ENCODE measurements at regions not wholly inside any gene's neighbourhood (a gene's known extent, or its start where the extent isn't known, plus 50 kb on each side); places are given as distances from the start of the nearest gene placed in this dataset.

DNA sequence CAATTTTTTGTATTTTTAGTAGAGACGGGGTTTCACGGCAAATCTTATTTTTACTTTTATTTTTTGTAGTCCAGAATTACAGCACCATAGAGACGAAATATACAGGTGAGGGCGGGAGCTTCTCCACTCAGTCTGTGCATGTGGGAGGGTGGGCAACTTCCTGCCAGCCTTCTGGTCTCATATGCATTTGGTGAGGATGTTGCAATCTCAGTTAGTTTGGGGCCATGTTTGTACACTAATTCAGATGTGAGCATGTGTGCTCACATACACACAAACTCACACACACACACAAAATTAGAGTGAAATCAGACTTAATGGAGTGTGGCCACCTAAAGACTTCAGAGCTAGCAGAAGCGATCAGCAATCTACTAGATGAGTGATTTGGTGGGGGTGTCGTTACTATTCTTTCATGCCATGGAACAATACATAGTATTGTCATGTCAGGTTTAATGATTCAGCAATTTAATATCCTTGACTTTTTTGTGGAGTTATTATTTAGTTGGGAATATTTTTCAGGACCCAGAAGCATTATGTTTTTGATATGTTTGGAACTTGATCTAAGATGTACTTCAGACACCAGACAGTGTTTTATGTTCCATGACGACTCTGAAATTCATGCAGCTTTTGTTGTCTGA, 78.0 kb upstream of the BMP2 start:
- Histone ChIP-seq H3K4me3 (ENCODE audit: insufficient read depth, low read depth, low read length) (no peak overlapping the region), H3K27me3 (ENCODE audit: insufficient read depth, low read length) (no peaks in the 10 kb centered on the region), H3K4me2 (ENCODE audit: low read length) (no peak overlapping the region), H3K27ac (ENCODE audit: low read depth, low read length) (no peak overlapping the region), H4K20me1 (ENCODE audit: insufficient read depth, low read length) (no peaks in the 10 kb centered on the region), H3K9ac (ENCODE audit: low read length) (no peak overlapping the region), H2AFZ (ENCODE audit: low read depth, low read length) (no peak overlapping the region), H3K79me2 (ENCODE audit: insufficient read depth, low read length) (no peaks in the 10 kb centered on the region), H3K9me3 (ENCODE audit: insufficient read depth, low read depth, low read length) (no peaks in the 10 kb centered on the region), H3K4me1 (ENCODE audit: insufficient read depth, low read length) (no peaks in the 10 kb centered on the region), H3K36me3 (ENCODE audit: insufficient read depth, low read length) (no peaks in the 10 kb centered on the region)
- DNase-seq (ENCODE audit: low read depth): no peak
- Mint-ChIP-seq H3K27me3 (ENCODE audit: low read depth, unreplicated experiment) (no peaks in the 10 kb centered on the region), H3K36me3 (ENCODE audit: low read depth, unreplicated experiment) (no peaks in the 10 kb centered on the region), H3K4me3 (ENCODE audit: unreplicated experiment) (no peak overlapping the region), H3K27ac (ENCODE audit: unreplicated experiment) (no peak overlapping the region), H3K9me3 (ENCODE audit: unreplicated experiment) (no peaks in the 10 kb centered on the region), H3K4me1 (ENCODE audit: low read depth, unreplicated experiment) (peaks cover 19% of the 10 kb centered on the region)
- peak; percentile 5 for FAIRE-seq
- no peak for TF ChIP-seq EZH2 (IDR thresholded peaks at IDR 0.05; ENCODE audit: insufficient read depth, low read length)
- TF ChIP-seq, protein P1, sequence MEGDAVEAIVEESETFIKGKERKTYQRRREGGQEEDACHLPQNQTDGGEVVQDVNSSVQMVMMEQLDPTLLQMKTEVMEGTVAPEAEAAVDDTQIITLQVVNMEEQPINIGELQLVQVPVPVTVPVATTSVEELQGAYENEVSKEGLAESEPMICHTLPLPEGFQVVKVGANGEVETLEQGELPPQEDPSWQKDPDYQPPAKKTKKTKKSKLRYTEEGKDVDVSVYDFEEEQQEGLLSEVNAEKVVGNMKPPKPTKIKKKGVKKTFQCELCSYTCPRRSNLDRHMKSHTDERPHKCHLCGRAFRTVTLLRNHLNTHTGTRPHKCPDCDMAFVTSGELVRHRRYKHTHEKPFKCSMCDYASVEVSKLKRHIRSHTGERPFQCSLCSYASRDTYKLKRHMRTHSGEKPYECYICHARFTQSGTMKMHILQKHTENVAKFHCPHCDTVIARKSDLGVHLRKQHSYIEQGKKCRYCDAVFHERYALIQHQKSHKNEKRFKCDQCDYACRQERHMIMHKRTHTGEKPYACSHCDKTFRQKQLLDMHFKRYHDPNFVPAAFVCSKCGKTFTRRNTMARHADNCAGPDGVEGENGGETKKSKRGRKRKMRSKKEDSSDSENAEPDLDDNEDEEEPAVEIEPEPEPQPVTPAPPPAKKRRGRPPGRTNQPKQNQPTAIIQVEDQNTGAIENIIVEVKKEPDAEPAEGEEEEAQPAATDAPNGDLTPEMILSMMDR (IDR thresholded peaks at IDR 0.05; ENCODE audit: insufficient read depth, low read depth, low read length): no peak

GRCh38 chr20:6686171-6686570, 81.3 kb upstream of the BMP2 start:
- H3K27ac Mint-ChIP-seq (ENCODE audit: unreplicated experiment): no peak overlapping the region
- no peak for FAIRE-seq
- Histone ChIP-seq H3K9me3 (ENCODE audit: insufficient read depth, low read depth, low read length) (no peaks in the 10 kb centered on the region), H3K4me1 (ENCODE audit: insufficient read depth, low read length) (no peaks in the 10 kb centered on the region), H3K79me2 (ENCODE audit: insufficient read depth, low read length) (no peaks in the 10 kb centered on the region), H3K27me3 (ENCODE audit: insufficient read depth, low read length) (no peaks in the 10 kb centered on the region), H3K36me3 (ENCODE audit: insufficient read depth, low read length) (no peaks in the 10 kb centered on the region), H3K9ac (ENCODE audit: low read length) (no peak overlapping the region), H2AFZ (ENCODE audit: low read depth, low read length) (no peak overlapping the region), H4K20me1 (ENCODE audit: insufficient read depth, low read length) (no peaks in the 10 kb centered on the region), H3K4me3 (ENCODE audit: insufficient read depth, low read depth, low read length) (no peak overlapping the region), H3K27ac (ENCODE audit: low read depth, low read length) (no peak overlapping the region), H3K4me2 (ENCODE audit: low read length) (no peak overlapping the region)
- H3K27me3 Mint-ChIP-seq (ENCODE audit: low read depth, unreplicated experiment): no peaks in the 10 kb centered on the region
- no peak for TF ChIP-seq EZH2 (IDR thresholded peaks at IDR 0.05; ENCODE audit: insufficient read depth, low read length)
- TF ChIP-seq, protein P1 (IDR thresholded peaks at IDR 0.05; ENCODE audit: insufficient read depth, low read depth, low read length): no peak
- DNase-seq (ENCODE audit: low read depth): no peak
- peaks cover 15% of the 10 kb centered on the region for H3K4me1 Mint-ChIP-seq (ENCODE audit: low read depth, unreplicated experiment)
- no peaks in the 10 kb centered on the region for H3K9me3 Mint-ChIP-seq (ENCODE audit: unreplicated experiment)
- no peak overlapping the region for H3K4me3 Mint-ChIP-seq (ENCODE audit: unreplicated experiment)
- H3K36me3 Mint-ChIP-seq (ENCODE audit: low read depth, unreplicated experiment): no peaks in the 10 kb centered on the region

GRCh38 chr20:6685626-6686025, 81.9 kb upstream of the BMP2 start:
- Histone ChIP-seq H3K4me1 (ENCODE audit: insufficient read depth, low read length) (no peaks in the 10 kb centered on the region), H3K27me3 (ENCODE audit: insufficient read depth, low read length) (peaks cover 2% of the 10 kb centered on the region), H3K9ac (ENCODE audit: low read length) (no peak overlapping the region), H4K20me1 (ENCODE audit: insufficient read depth, low read length) (no peaks in the 10 kb centered on the region), H3K27ac (ENCODE audit: low read depth, low read length) (peak overlapping the region; percentile 41), H3K36me3 (ENCODE audit: insufficient read depth, low read length) (no peaks in the 10 kb centered on the region), H2AFZ (ENCODE audit: low read depth, low read length) (no peak overlapping the region), H3K4me3 (ENCODE audit: insufficient read depth, low read depth, low read length) (no peak overlapping the region), H3K9me3 (ENCODE audit: insufficient read depth, low read depth, low read length) (no peaks in the 10 kb centered on the region), H3K4me2 (ENCODE audit: low read length) (peak overlapping the region; percentile 35), H3K79me2 (ENCODE audit: insufficient read depth, low read length) (no peaks in the 10 kb centered on the region)
- H3K36me3 Mint-ChIP-seq (ENCODE audit: low read depth, unreplicated experiment): no peaks in the 10 kb centered on the region
- TF ChIP-seq, protein P1 (IDR thresholded peaks at IDR 0.05; ENCODE audit: insufficient read depth, low read depth, low read length): no peak
- no peak for TF ChIP-seq EZH2 (IDR thresholded peaks at IDR 0.05; ENCODE audit: insufficient read depth, low read length)
- DNase-seq (ENCODE audit: low read depth) (no peak), FAIRE-seq (no peak)
- no peak overlapping the region for H3K27ac Mint-ChIP-seq (ENCODE audit: unreplicated experiment)
- peaks cover 15% of the 10 kb centered on the region for H3K4me1 Mint-ChIP-seq (ENCODE audit: low read depth, unreplicated experiment)
- peaks cover 3% of the 10 kb centered on the region for H3K27me3 Mint-ChIP-seq (ENCODE audit: low read depth, unreplicated experiment)
- H3K9me3 Mint-ChIP-seq (ENCODE audit: unreplicated experiment): no peaks in the 10 kb centered on the region
- H3K4me3 Mint-ChIP-seq (ENCODE audit: unreplicated experiment): no peak overlapping the region

Data from astrocyte (in vitro differentiated cells and primary cell).